ENCODE measurements at regions not wholly inside any gene's neighbourhood (a gene's known extent, or its start where the extent isn't known, plus 50 kb on each side); places are given as distances from the start of the nearest gene placed in this dataset.
A peak's percentile ranks its signal among the peaks of the same experiment; 100 is the strongest.

DNA sequence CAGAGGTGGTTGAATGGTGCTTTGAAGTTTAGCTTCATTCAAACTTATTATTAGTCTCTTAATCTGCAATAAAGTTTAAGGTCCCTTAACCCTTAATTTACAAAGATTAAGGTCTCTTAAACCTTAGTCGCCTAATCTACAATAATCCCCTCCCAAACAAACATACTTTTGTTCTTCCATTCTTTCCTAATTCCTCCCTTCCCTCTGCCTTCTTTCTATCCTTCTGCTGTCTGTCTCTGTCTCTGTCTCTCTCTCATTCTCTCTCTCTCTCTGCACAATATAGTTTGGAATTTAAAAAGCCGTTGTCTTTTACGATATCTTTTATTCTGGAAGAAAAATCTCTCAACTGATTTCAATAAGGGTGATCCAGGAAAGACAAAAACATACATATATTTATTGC is 1096.8 kb upstream of the ATXN8OS start:
- WGBS, 2 experiments (ENCODE audit: extremely low coverage in 1 of 2, insufficient coverage in 1 of 2, insufficient read length in 1 of 2, insufficient replicate concordance in 2 of 2, low coverage in 1 of 2, low lambda C conversion rate in 2 of 2, missing lambda C conversion rate in 1 of 2) = 94 to 100% methylated on average over 1 to 3 of the region's 3 CpGs
- no peak overlapping the region for H2AK5ac ChIP-seq (ENCODE audit: low read depth, low read length)
- CTCF ChIA-PET (ENCODE audit: partially characterized antibody) = no interaction called here
- no peaks in the 10 kb centered on the region for H4K20me1 ChIP-seq (replicated peaks in 1 of 2; ENCODE audit: control insufficient read depth in 1 of 2, insufficient read depth in 2 of 2, low read length in 2 of 2)
- H4K8ac ChIP-seq (ENCODE audit: extremely low read depth, insufficient read depth, low read length) = no peak overlapping the region
- H3K14ac ChIP-seq (ENCODE audit: insufficient read length) = no peak overlapping the region
- no peak overlapping the region for H2BK15ac ChIP-seq (ENCODE audit: low read length)
- H3K79me2 ChIP-seq (ENCODE audit: control insufficient read depth in 1 of 2, insufficient read depth in 2 of 2, low read length in 2 of 2) = no peaks in the 10 kb centered on the region
- no peaks in the 10 kb centered on the region for H3K36me3 ChIP-seq (ENCODE audit: control insufficient read depth in 2 of 4, insufficient read depth in 4 of 4, low read length in 3 of 4)
- H4K5ac ChIP-seq (ENCODE audit: insufficient read length, low read depth, low read length) = no peak overlapping the region
- no peak overlapping the region for H3K4me3 ChIP-seq (ENCODE audit: extremely low read depth in 1 of 4, insufficient read depth in 2 of 4, low read depth in 3 of 4, low read length in 4 of 4)
- 0 out of 7 replicates have a peak, but pooled peaks cover 0 to 3% (median 0%) of the 10 kb centered on the region in 4 experiments for H3K4me1 ChIP-seq (replicated peaks in 1 of 4; ENCODE audit: control insufficient read depth in 3 of 4, insufficient read depth in 4 of 4, low read length in 3 of 4)
- POLR2A ChIA-PET (ENCODE audit: partially characterized antibody) = no interaction called here
- H3K9me3 ChIP-seq (ENCODE audit: insufficient read depth in 2 of 2, low read depth in 1 of 2, low read length in 1 of 2) = no peaks in the 10 kb centered on the region; a peak in 1 of 4 replicates
- H2BK20ac ChIP-seq (ENCODE audit: low read length) = no peak overlapping the region
- no peak for FAIRE-seq
- no peak overlapping the region for H2BK5ac ChIP-seq (ENCODE audit: low read depth, low read length)
- H3K4me2 ChIP-seq (ENCODE audit: insufficient read depth in 1 of 2, low read depth in 2 of 2, low read length in 2 of 2) = no peak overlapping the region
- no peak for DNase-seq (ENCODE audit: low read depth in 1 of 2, low spot score in 2 of 2)
- H3K4ac ChIP-seq (replicated peaks; ENCODE audit: insufficient read length, low read depth, low read length) = no peak overlapping the region
- H4K91ac ChIP-seq (replicated peaks; ENCODE audit: insufficient read length, low read length) = no peak overlapping the region
- H2BK120ac ChIP-seq (replicated peaks; ENCODE audit: low read depth, low read length) = no peak overlapping the region
- no peak overlapping the region for H3K18ac ChIP-seq (ENCODE audit: extremely low read depth, low read length)
- H3K56ac ChIP-seq (replicated peaks; ENCODE audit: insufficient read length, low read depth, low read length) = peak overlapping the region; percentile 46
- no peaks in the 10 kb centered on the region for H3K23me2 ChIP-seq (ENCODE audit: low read depth, low read length)
- H3K9ac ChIP-seq (replicated peaks in 1 of 4; ENCODE audit: extremely low read depth in 1 of 4, low read depth in 3 of 4, low read length in 3 of 4) = no peak overlapping the region
- no peaks in the 10 kb centered on the region for H3K79me1 ChIP-seq (ENCODE audit: low read depth, low read length)
- no peaks in the 10 kb centered on the region for H3K27me3 ChIP-seq (replicated peaks in 1 of 4; ENCODE audit: control insufficient read depth in 3 of 4, extremely low read depth in 1 of 4, insufficient read depth in 3 of 4, low read length in 3 of 4)
- H2AFZ ChIP-seq (ENCODE audit: low read length) = no peak overlapping the region
- no peak overlapping the region for H3K23ac ChIP-seq (ENCODE audit: insufficient read length)
- H2BK12ac ChIP-seq (ENCODE audit: low read depth, low read length) = no peak overlapping the region
- no peak overlapping the region for H3K27ac ChIP-seq (ENCODE audit: low read depth, low read length)
- TF ChIP-seq SUZ12 (IDR thresholded peaks at IDR 0.05; ENCODE audit: low read length) (no peak), SIX5 (IDR thresholded peaks at IDR 0.05; ENCODE audit: low read depth, low read length) (no peak), PHF8 (conservative IDR thresholded peaks at IDR 0.05; ENCODE audit: low read depth, low read length) (no peak), SP1 (IDR thresholded peaks at IDR 0.05; ENCODE audit: low read depth, low read length) (no peak), BACH1 (IDR thresholded peaks at IDR 0.05; ENCODE audit: low read length) (no peak), ASH2L (IDR thresholded peaks at IDR 0.05; ENCODE audit: low read length) (no peak), TAF1 (IDR thresholded peaks at IDR 0.05; ENCODE audit: low read depth, low read length) (no peak), CTBP2 (IDR thresholded peaks at IDR 0.05; ENCODE audit: borderline replicate concordance, insufficient read depth, insufficient read length, low read length) (no peak), JUN (IDR thresholded peaks at IDR 0.05; ENCODE audit: low read depth, low read length) (no peak), SP2 (IDR thresholded peaks at IDR 0.05; ENCODE audit: low read length) (no peak), KDM4A (IDR thresholded peaks at IDR 0.05; ENCODE audit: low read depth, low read length, severe bottlenecking) (no peak), SIRT6 (IDR thresholded peaks at IDR 0.05; ENCODE audit: low read length) (no peak), KDM5A (IDR thresholded peaks at IDR 0.05; ENCODE audit: low read length) (no peak), CHD1 (IDR thresholded peaks at IDR 0.05; ENCODE audit: low read depth, low read length) (no peak)
- TF ChIP-seq, protein P1, sequence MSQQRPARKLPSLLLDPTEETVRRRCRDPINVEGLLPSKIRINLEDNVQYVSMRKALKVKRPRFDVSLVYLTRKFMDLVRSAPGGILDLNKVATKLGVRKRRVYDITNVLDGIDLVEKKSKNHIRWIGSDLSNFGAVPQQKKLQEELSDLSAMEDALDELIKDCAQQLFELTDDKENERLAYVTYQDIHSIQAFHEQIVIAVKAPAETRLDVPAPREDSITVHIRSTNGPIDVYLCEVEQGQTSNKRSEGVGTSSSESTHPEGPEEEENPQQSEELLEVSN (IDR thresholded peaks at IDR 0.05) = no peak
- TF ChIP-seq, protein P2, sequence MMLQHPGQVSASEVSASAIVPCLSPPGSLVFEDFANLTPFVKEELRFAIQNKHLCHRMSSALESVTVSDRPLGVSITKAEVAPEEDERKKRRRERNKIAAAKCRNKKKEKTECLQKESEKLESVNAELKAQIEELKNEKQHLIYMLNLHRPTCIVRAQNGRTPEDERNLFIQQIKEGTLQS (IDR thresholded peaks at IDR 0.05; ENCODE audit: insufficient read depth, low read depth, low read length) = no peak

Data from H1 (cell line).